H54 (cell line): ENCODE measurements at regions not wholly inside any gene's neighbourhood (a gene's known extent, or its start where the extent isn't known, plus 50 kb on each side); places are given as distances from the start of the nearest gene placed in this dataset.

ENCODE experiments used
- DNase-seq: peaks from one replicate; pipeline ENCODE4 v3.0.0; 2011; ENCODE audit warnings: low spot score, mixed read lengths; ENCODE audit not compliant: insufficient read length
- FAIRE-seq: peaks from 3 replicates; lab custom pipeline; 2011; peaks lifted over from hg19 to GRCh38; lab: Jason Lieb, UNC
- POLR2A ChIP-seq: IDR thresholded peaks from 2 replicates; pipeline ENCODE4 v1.6.1; 2011; ENCODE audit warnings: low read depth, mild to moderate bottlenecking, low read length

DNA sequence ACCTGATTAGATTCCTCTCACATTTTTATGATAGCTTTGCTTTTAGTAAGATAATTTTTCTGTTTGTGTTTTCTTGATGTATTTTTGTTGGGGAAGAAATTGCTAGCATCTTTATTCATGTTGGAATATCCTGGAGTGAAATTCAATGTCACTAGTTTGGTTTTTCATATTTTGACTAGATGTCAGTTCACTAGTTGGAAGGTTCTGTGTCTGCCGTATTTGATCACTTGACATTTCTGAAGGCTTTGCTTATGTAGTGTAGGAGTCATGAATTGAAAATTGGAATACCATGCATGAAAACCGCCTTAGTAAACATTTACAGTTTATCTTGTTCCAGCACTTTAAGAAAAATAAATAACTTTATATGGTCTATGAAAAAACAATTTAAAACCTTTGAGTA, 348.4 kb downstream of the AASDHPPT start:
- FAIRE-seq (no peak), DNase-seq (no peak)
- no peak for TF ChIP-seq POLR2A

- no peak for TF ChIP-seq POLR2A
- no peak for DNase-seq
- FAIRE-seq, result no peak
Measured at GRCh38 chr11:106426696-106427095, 349.2 kb downstream of the AASDHPPT start.

GRCh38 chr11:106427736-106428135, 350.3 kb downstream of the AASDHPPT start:
- no peak for FAIRE-seq

DNA sequence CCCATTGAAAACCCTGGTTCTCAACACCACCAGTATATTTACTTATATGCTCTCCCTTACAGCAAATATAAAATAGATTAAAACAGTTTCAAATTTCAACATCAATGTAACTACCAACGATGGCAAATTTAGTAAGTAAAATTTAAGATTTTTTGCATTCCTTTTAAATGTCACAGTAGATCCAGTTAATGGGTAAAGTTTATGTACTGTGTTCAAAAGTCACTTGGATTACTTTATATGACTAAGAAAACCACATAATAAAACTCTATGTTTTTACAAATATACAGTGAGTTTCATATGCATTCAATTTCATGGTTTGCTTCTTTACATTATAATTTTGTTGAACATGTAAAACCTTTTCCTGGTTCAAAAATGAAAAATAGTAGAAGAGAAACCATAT, 364.6 kb downstream of the AASDHPPT start:
- FAIRE-seq, result no peak
- TF ChIP-seq POLR2A, result no peak

More at GRCh38 chr11:106427736-106428135, 350.3 kb downstream of the AASDHPPT start:
- no peak for DNase-seq
- TF ChIP-seq POLR2A, result no peak

DNA sequence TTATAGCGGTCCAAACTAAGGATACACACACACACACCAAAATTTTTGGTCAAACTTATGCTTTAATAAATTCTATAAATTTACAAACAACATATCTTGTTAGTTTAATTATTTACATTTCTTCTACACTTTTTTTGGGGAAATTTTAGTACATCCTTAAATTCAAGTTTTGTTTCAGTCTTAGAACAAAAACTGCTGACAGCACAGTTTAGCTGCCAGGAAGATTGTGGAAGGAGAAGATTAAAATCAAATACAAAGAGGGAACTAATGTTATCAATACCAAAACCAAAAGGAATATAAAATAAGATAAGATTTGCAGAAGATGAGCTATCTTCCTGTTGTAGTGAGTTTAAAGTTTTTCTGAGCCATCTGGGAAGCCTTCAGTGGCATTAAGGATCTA, 368.8 kb downstream of the AASDHPPT start:
- TF ChIP-seq POLR2A, result no peak
- DNase-seq (no peak), FAIRE-seq (no peak)

More for the DNA sequence above, 364.6 kb downstream of the AASDHPPT start:
- DNase-seq, result no peak

GRCh38 chr11:106446955-106447354, 369.5 kb downstream of the AASDHPPT start:
- DNase-seq (no peak), FAIRE-seq (no peak)
- TF ChIP-seq POLR2A, result no peak

DNA sequence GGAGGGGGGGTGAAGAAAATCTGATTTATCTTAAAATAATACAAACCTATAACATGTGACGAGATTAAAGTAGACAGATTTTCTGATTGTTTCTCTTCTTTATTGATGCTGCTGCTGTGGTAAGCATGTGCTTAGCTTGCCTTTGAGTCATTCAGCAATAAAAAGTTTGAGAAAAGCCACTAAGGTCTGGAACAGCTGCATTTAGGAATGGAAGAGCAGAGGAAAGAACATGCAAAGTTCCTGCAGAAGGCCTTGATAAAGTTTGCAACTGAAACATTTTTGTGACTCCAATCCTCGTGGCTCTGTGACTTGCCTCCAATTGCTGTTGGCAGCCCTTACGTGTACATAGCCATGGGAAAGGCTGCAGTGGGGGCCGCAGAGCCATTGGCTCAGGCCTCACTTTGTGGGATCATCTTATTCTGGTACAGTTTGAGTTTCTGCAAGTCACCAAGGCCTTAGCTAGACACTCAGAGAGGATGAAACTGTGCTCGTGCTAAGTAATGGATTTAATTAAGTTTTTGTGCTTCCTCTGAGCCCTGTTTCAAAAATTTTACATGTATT, 370.2 kb downstream of the AASDHPPT start:
- no peak for FAIRE-seq
- DNase-seq, result no peak
- TF ChIP-seq POLR2A, result no peak

DNA sequence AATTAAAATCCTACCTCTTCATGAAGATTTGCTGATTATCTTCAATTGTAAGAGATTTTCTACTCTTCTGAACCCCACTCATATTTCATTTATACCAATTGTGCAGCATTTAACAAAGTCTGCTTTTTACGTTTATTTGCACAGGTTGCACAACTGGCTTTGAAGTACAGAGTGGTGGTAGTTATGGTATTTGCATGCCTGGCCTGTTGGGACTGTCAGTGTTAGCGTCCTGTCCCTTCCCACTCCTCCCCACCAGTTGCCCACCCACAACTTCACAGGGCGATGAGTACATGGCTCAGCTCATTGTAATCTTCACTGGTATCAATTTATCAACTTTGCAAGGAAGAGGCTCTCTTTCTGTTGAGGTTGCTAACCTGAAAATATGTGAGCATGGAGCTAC, 372.3 kb downstream of the AASDHPPT start:
- DNase-seq (no peak), FAIRE-seq (no peak)
- TF ChIP-seq POLR2A, result no peak

DNA sequence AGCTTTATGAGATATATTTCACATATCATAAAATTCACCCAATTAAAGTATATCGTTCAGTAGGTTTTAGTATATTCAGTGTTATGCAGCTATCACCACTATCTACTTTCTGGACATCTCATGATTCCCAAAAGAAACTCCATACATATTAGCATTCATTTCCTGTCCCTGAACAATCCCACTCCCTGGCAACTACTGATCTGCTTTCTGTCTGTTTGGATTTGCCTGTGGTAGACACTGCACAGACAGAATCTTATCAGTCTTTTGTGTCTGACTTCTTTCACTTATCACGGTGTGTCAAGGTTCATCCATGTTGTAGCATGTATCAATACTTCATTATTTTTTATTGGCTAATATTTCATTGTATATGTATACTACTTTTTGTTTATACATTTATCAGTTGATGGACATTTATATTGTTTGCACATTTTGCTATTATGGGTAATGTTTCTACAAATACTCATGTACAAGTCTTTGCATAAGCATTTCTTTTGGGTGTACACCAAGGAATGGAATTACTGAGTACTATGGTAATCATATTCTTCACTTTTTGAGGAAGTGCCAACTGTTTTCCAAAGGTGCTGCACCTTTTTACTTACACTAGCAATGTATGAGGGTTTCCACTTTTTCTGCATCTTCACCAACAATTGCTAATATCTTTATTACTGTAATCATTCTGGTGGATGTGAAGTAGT, 373.9 kb downstream of the AASDHPPT start:
- FAIRE-seq (no peak), DNase-seq (no peak)
- TF ChIP-seq POLR2A, result no peak

GRCh38 chr11:106456647-106457046, 379.2 kb downstream of the AASDHPPT start:
- FAIRE-seq (no peak), DNase-seq (no peak)
- no peak for TF ChIP-seq POLR2A

GRCh38 chr11:106457727-106458126, 380.3 kb downstream of the AASDHPPT start:
- FAIRE-seq (no peak), DNase-seq (no peak)
- no peak for TF ChIP-seq POLR2A

- DNase-seq (no peak), FAIRE-seq (no peak)
- no peak for TF ChIP-seq POLR2A
Measured at GRCh38 chr11:106459135-106459534, 381.7 kb downstream of the AASDHPPT start.

DNA sequence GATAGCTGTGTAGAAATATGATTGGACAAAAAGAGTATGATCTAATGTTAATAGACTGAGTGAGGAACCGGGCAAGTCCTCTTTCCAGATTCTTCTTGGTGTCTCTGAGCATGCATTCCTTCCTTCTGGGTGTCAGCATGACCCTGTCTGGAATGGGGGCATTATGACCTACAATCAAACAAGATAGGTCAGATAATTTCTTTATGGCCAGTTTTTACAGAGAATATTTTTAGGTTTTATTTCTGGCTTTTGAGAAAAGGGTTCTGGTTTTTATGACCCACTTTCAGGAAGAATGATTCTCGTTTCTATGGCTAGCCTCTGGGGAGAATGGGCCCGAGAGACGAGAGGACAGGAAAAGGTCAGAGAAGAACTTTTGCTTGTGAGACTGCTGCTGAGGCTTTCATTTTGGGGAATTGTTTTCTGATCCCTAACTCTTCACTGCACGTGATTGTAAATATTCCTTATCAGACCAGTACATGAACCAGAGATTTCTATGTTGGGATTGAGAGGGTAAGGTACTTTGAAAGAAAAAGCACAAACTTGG, 383.8 kb downstream of the AASDHPPT start:
- FAIRE-seq, result no peak
- no peak for DNase-seq
- no peak for TF ChIP-seq POLR2A

- no peak for TF ChIP-seq POLR2A
- no peak for FAIRE-seq
- no peak for DNase-seq
Measured at GRCh38 chr11:106461839-106462545, 384.5 kb downstream of the AASDHPPT start.
